VCaP (cell line): ENCODE measurements at regions not wholly inside any gene's neighbourhood (a gene's known extent, or its start where the extent isn't known, plus 50 kb on each side); places are given as distances from the start of the nearest gene placed in this dataset.

Experiments
- H3K27ac ChIP-seq: fragments of 450-650 bp; 2 replicates; pipeline ENCODE4 v1.5.1; 2017
- CTCF ChIP-seq: fragments of 450-650 bp; conservative IDR thresholded peaks from 2 replicates; pipeline ENCODE4 v1.5.1; 2017; ENCODE audit warnings: mild to moderate bottlenecking, moderate library complexity

GRCh38 chr5:128667152-128667551 lies 129.1 kb upstream of the FBN2 start:
- peak; percentile 69 for TF ChIP-seq CTCF
- H3K27ac ChIP-seq, result no peak overlapping the region

- TF ChIP-seq CTCF, result no peak
Measured at GRCh38 chr5:128667751-128668150, 129.7 kb upstream of the FBN2 start.

GRCh38 chr5:128668921-128669320 lies 130.9 kb upstream of the FBN2 start:
- no peak overlapping the region for H3K27ac ChIP-seq
- TF ChIP-seq CTCF, result no peak

More at GRCh38 chr5:128667751-128668150, 129.7 kb upstream of the FBN2 start:
- H3K27ac ChIP-seq, result no peak overlapping the region

- TF ChIP-seq CTCF, result no peak
- H3K27ac ChIP-seq, result no peak overlapping the region
Measured at GRCh38 chr5:128669803-128670202, 131.8 kb upstream of the FBN2 start.

- TF ChIP-seq CTCF, result no peak
- no peak overlapping the region for H3K27ac ChIP-seq
Measured at GRCh38 chr5:128671943-128672342, 133.9 kb upstream of the FBN2 start.

GRCh38 chr5:128673000-128673399 lies 135.0 kb upstream of the FBN2 start:
- no peak for TF ChIP-seq CTCF

GRCh38 chr5:128673411-128673957 lies 135.4 kb upstream of the FBN2 start:
- H3K27ac ChIP-seq, result no peak overlapping the region
- no peak for TF ChIP-seq CTCF

More at GRCh38 chr5:128673000-128673399, 135.0 kb upstream of the FBN2 start:
- no peak overlapping the region for H3K27ac ChIP-seq
